ENCODE measurements at regions not wholly inside any gene's neighbourhood (a gene's known extent, or its start where the extent isn't known, plus 50 kb on each side); places are given as distances from the start of the nearest gene placed in this dataset.

- TF ChIP-seq CTCF (IDR thresholded peaks at IDR 0.05) = no peak
Observed at GRCh38 chr9:24071716-24072115, 245.7 kb upstream of the ELAVL2 start.

GRCh38 chr9:24071091-24071490, 245.1 kb upstream of the ELAVL2 start:
- no peak for TF ChIP-seq CTCF (IDR thresholded peaks at IDR 0.05)

- TF ChIP-seq CTCF (IDR thresholded peaks at IDR 0.05) = no peak
Observed at GRCh38 chr9:24059651-24060050, 233.6 kb upstream of the ELAVL2 start.

- TF ChIP-seq CTCF (IDR thresholded peaks at IDR 0.05) = no peak
Observed at GRCh38 chr9:24051587-24051986, 225.5 kb upstream of the ELAVL2 start.

- no peak for TF ChIP-seq CTCF (IDR thresholded peaks at IDR 0.05)
Observed at GRCh38 chr9:24045150-24045549, 219.1 kb upstream of the ELAVL2 start.

GRCh38 chr9:24044576-24044975, 218.5 kb upstream of the ELAVL2 start:
- TF ChIP-seq CTCF (IDR thresholded peaks at IDR 0.05) = no peak

DNA sequence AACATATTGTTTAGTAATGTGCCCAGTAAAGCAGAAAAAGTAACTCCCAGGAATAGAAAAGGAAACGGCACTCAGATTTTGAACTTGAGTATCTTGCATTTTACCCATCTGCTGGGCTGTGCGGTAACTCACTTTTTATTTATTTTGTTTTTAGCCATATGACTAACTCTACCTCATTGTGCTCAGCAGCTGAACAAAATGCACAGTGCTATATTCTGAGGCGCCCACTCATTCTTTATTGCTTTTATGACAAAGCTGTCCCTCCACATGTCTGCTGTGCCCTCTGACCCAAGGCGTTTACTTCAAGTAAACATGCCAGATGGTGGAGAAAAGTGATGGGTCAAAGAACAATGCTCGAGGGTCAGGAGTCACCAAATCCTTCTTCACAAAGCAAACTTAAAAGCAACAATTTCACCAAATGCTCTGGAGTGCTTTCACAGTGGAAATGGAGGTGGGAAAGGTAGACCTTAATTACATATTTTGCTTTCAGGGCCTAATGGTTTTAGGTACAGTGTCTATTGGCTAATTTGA, 215.2 kb upstream of the ELAVL2 start:
- TF ChIP-seq CTCF (IDR thresholded peaks at IDR 0.05) = no peak

- TF ChIP-seq CTCF (IDR thresholded peaks at IDR 0.05) = no peak
Observed at GRCh38 chr9:24036459-24036858, 210.4 kb upstream of the ELAVL2 start.
